Hematopoietic multipotent progenitor cell treated with erythropoietin and hydrocortisone succinate and interleukin-3 and kit ligand, for 8 days (in vitro differentiated cells): ENCODE measurements at regions not wholly inside any gene's neighbourhood (a gene's known extent, or its start where the extent isn't known, plus 50 kb on each side); places are given as distances from the start of the nearest gene placed in this dataset.

Experiments used
- DNase-seq: peaks from one replicate; pipeline ENCODE4 v3.0.0-alpha.2; 2015

GRCh38 chr17:77899498-77899897 is 59.0 kb upstream of the TNRC6C start:
- DNase-seq = no peak

- no peak for DNase-seq
Measured at GRCh38 chr17:77901481-77901880, 57.0 kb upstream of the TNRC6C start.

GRCh38 chr17:77905266-77905665 is 53.2 kb upstream of the TNRC6C start:
- no peak for DNase-seq

- no peak for DNase-seq
Measured at GRCh38 chr17:77905766-77906165, 52.7 kb upstream of the TNRC6C start.

GRCh38 chr17:77906377-77906871 is 52.1 kb upstream of the TNRC6C start:
- DNase-seq = no peak

GRCh38 chr17:77907497-77908461 is 50.7 kb upstream of the TNRC6C start:
- DNase-seq = no peak

GRCh38 chr17:77908501-77908900 is 50.0 kb upstream of the TNRC6C start:
- no peak for DNase-seq
